Astrocyte (in vitro differentiated cells and primary cell): ENCODE measurements at regions not wholly inside any gene's neighbourhood (a gene's known extent, or its start where the extent isn't known, plus 50 kb on each side); places are given as distances from the start of the nearest gene placed in this dataset.

ENCODE experiments used
- DNase-seq: peaks from one replicate; pipeline ENCODE4 v3.0.0-alpha.2; 2010; ENCODE audit warnings: low read depth
- FAIRE-seq: peaks from 2 replicates; lab custom pipeline; 2011; peaks lifted over from hg19 to GRCh38; lab: Jason Lieb, UNC
- H2AFZ ChIP-seq: 2 replicates; pipeline ENCODE4 v1.6.0; 2012; ENCODE audit warnings: low read depth, low read length, inconsistent platforms
- H3K27ac ChIP-seq: 2 replicates; pipeline ENCODE4 v1.5.1; 2011; ENCODE audit warnings: low read depth, low read length, inconsistent platforms
- H3K27me3 ChIP-seq: 2 replicates; pipeline ENCODE4 v1.6.0; 2011; ENCODE audit warnings: low read length, inconsistent platforms; ENCODE audit not compliant: insufficient read depth
- H3K36me3 ChIP-seq: 2 replicates; pipeline ENCODE4 v1.5.1; 2011; ENCODE audit warnings: low read length, inconsistent platforms; ENCODE audit not compliant: insufficient read depth
- H3K4me1 ChIP-seq: 2 replicates; pipeline ENCODE4 v1.5.1; 2011; ENCODE audit warnings: low read length, inconsistent platforms; ENCODE audit not compliant: insufficient read depth
- H3K4me2 ChIP-seq: 2 replicates; pipeline ENCODE4 v1.6.0; 2012; ENCODE audit warnings: low read length, inconsistent platforms
- H3K4me3 ChIP-seq: 2 replicates; pipeline ENCODE4 v1.5.1; 2011; ENCODE audit warnings: low read depth, mild to moderate bottlenecking, low read length, inconsistent platforms; ENCODE audit not compliant: insufficient read depth
- H3K79me2 ChIP-seq: 2 replicates; pipeline ENCODE4 v1.6.0; 2012; ENCODE audit warnings: mild to moderate bottlenecking, low read length, inconsistent platforms; ENCODE audit not compliant: insufficient read depth
- H3K9ac ChIP-seq: 2 replicates; pipeline ENCODE4 v1.6.0; 2012; ENCODE audit warnings: mild to moderate bottlenecking, low read length, inconsistent platforms
- H3K9me3 ChIP-seq: 2 replicates; pipeline ENCODE4 v1.5.1; 2012; ENCODE audit warnings: low read depth, mild to moderate bottlenecking, low read length, inconsistent platforms; ENCODE audit not compliant: insufficient read depth
- H4K20me1 ChIP-seq: 2 replicates; pipeline ENCODE4 v1.6.0; 2012; ENCODE audit warnings: low read length, inconsistent platforms; ENCODE audit not compliant: insufficient read depth
- H3K27ac Mint-ChIP-seq: one replicate; pipeline ENCODE4 v1.8.0; 2021; ENCODE audit warnings: mild to moderate bottlenecking, mixed read lengths; ENCODE audit not compliant: unreplicated experiment
- H3K27me3 Mint-ChIP-seq: one replicate; pipeline ENCODE4 v1.8.0; 2021; ENCODE audit warnings: low read depth, mixed read lengths; ENCODE audit not compliant: unreplicated experiment
- H3K36me3 Mint-ChIP-seq: one replicate; pipeline ENCODE4 v1.8.0; 2021; ENCODE audit warnings: low read depth, mixed read lengths; ENCODE audit not compliant: unreplicated experiment
- H3K4me1 Mint-ChIP-seq: one replicate; pipeline ENCODE4 v1.8.0; 2021; ENCODE audit warnings: low read depth, mixed read lengths; ENCODE audit not compliant: unreplicated experiment
- H3K4me3 Mint-ChIP-seq: one replicate; pipeline ENCODE4 v1.8.0; 2021; ENCODE audit warnings: mild to moderate bottlenecking, moderate library complexity, mixed read lengths; ENCODE audit not compliant: unreplicated experiment
- H3K9me3 Mint-ChIP-seq: one replicate; pipeline ENCODE4 v1.8.0; 2021; ENCODE audit warnings: mild to moderate bottlenecking, mixed read lengths; ENCODE audit not compliant: unreplicated experiment
- EZH2 ChIP-seq: IDR thresholded peaks from 2 replicates; pipeline ENCODE4 v1.6.1; 2012; ENCODE audit warnings: mild to moderate bottlenecking, low read length, inconsistent platforms; ENCODE audit not compliant: insufficient read depth
- TF ChIP-seq, protein P1 (sequence below): IDR thresholded peaks from 2 replicates; pipeline ENCODE4 v1.5.1; 2011; ENCODE audit warnings: low read depth, mild to moderate bottlenecking, inconsistent platforms, low read length, moderate library complexity; ENCODE audit not compliant: insufficient read depth

DNA sequence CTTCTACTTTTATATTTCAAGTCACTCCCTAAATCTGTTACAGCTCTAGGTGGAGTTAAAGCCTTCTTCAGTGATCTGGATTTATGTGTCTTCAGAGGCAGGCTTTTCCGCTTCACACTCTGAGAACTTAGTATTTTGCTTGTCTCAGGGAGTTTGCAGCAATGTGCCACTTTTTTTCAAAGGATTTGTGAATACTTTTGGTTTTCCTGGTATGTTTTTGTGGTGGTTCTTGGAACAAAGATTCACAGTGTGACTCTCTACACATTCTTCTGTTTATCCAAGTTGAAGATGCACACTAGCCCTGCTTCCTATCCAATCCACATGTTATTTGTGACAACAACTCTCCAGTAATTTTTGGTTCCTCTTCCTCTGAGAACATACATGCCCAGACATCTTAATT, 1253.7 kb downstream of the TECRL start:
- H3K27ac Mint-ChIP-seq = peak overlapping the region; percentile 78
- TF ChIP-seq, protein P1, sequence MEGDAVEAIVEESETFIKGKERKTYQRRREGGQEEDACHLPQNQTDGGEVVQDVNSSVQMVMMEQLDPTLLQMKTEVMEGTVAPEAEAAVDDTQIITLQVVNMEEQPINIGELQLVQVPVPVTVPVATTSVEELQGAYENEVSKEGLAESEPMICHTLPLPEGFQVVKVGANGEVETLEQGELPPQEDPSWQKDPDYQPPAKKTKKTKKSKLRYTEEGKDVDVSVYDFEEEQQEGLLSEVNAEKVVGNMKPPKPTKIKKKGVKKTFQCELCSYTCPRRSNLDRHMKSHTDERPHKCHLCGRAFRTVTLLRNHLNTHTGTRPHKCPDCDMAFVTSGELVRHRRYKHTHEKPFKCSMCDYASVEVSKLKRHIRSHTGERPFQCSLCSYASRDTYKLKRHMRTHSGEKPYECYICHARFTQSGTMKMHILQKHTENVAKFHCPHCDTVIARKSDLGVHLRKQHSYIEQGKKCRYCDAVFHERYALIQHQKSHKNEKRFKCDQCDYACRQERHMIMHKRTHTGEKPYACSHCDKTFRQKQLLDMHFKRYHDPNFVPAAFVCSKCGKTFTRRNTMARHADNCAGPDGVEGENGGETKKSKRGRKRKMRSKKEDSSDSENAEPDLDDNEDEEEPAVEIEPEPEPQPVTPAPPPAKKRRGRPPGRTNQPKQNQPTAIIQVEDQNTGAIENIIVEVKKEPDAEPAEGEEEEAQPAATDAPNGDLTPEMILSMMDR = no peak
- no peak for TF ChIP-seq EZH2

DNA sequence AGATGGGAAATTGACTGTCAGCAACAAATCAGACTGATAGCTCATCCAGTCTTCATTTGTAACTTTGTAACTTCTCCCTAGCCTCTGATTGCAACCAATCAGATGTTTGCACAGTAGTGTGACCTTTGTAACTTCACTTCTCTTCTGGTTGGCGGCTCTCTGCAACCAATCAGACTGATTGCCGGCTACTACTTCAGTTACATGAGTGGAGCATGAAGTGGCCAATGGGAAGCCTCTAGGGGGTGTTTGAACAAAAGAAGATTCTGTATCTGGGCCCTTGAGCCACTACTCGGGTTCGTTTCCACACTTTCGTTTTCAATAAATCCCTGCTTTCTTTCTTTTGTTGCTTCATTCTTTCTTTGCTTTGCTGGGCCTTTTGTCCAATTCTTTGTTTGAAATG, 1285.8 kb downstream of the TECRL start:
- no peak overlapping the region for H2AFZ ChIP-seq
- H3K4me1 Mint-ChIP-seq = no peaks in the 10 kb centered on the region
- FAIRE-seq = no peak

More for the DNA sequence above, 1253.7 kb downstream of the TECRL start:
- no peaks in the 10 kb centered on the region for H3K4me1 ChIP-seq
- no peaks in the 10 kb centered on the region for H3K79me2 ChIP-seq
- peaks cover 6% of the 10 kb centered on the region for H3K9me3 ChIP-seq
- H3K4me3 ChIP-seq = no peak overlapping the region
- Mint-ChIP-seq H3K4me3 (no peak overlapping the region), H3K36me3 (peaks cover 2% of the 10 kb centered on the region), H3K9me3 (peaks cover 3% of the 10 kb centered on the region), H3K27me3 (no peaks in the 10 kb centered on the region), H3K4me1 (peaks cover 16% of the 10 kb centered on the region)
- no peak for FAIRE-seq
- no peak overlapping the region for H3K27ac ChIP-seq
- no peak overlapping the region for H3K4me2 ChIP-seq
- H3K9ac ChIP-seq = no peak overlapping the region
- no peaks in the 10 kb centered on the region for H3K36me3 ChIP-seq
- H2AFZ ChIP-seq = no peak overlapping the region
- no peaks in the 10 kb centered on the region for H4K20me1 ChIP-seq
- DNase-seq = peak; percentile 0
- H3K27me3 ChIP-seq = no peaks in the 10 kb centered on the region

DNA sequence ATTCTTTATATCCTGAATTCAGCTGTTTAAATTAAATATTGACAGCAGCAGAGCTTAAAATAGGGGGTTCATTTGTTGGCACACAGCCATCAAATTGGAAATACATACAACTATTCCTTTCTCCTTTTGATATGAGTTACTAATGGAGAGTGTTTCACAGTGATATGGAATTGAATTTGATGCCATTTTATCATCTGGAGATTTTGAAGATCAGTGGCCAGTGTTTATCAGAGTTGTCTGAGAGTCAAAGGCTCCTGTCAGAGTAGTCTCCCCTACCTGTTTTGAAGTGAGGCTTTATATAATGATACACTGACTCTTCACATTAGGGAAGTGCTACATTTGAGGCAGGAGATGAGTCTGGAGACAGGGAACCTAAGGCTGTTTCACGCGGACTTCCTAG, 1286.3 kb downstream of the TECRL start:
- H3K4me2 ChIP-seq = no peak overlapping the region
- Mint-ChIP-seq H3K4me1 (no peaks in the 10 kb centered on the region), H3K27ac (no peak overlapping the region), H3K36me3 (no peaks in the 10 kb centered on the region), H3K4me3 (no peak overlapping the region), H3K27me3 (no peaks in the 10 kb centered on the region), H3K9me3 (peaks cover 1% of the 10 kb centered on the region)
- no peaks in the 10 kb centered on the region for H3K4me1 ChIP-seq
- no peak for FAIRE-seq
- no peak overlapping the region for H2AFZ ChIP-seq
- no peaks in the 10 kb centered on the region for H3K36me3 ChIP-seq
- no peak for TF ChIP-seq EZH2
- TF ChIP-seq, protein P1 = no peak
- no peak overlapping the region for H3K4me3 ChIP-seq
- H3K9me3 ChIP-seq = no peaks in the 10 kb centered on the region
- DNase-seq = no peak
- no peak overlapping the region for H3K9ac ChIP-seq
- no peaks in the 10 kb centered on the region for H3K27me3 ChIP-seq
- H3K79me2 ChIP-seq = no peaks in the 10 kb centered on the region
- H4K20me1 ChIP-seq = no peaks in the 10 kb centered on the region
- H3K27ac ChIP-seq = no peak overlapping the region

More for the DNA sequence above, 1285.8 kb downstream of the TECRL start:
- Histone ChIP-seq H3K36me3 (no peaks in the 10 kb centered on the region), H3K4me1 (no peaks in the 10 kb centered on the region), H3K4me3 (no peak overlapping the region), H3K4me2 (no peak overlapping the region), H3K9ac (no peak overlapping the region), H4K20me1 (no peaks in the 10 kb centered on the region), H3K79me2 (no peaks in the 10 kb centered on the region), H3K27ac (no peak overlapping the region), H3K9me3 (no peaks in the 10 kb centered on the region), H3K27me3 (no peaks in the 10 kb centered on the region)
- TF ChIP-seq, protein P1 = no peak
- no peak for TF ChIP-seq EZH2
- no peaks in the 10 kb centered on the region for H3K27me3 Mint-ChIP-seq
- peaks cover 1% of the 10 kb centered on the region for H3K9me3 Mint-ChIP-seq
- H3K36me3 Mint-ChIP-seq = no peaks in the 10 kb centered on the region
- no peak for DNase-seq
- no peak overlapping the region for H3K27ac Mint-ChIP-seq
- H3K4me3 Mint-ChIP-seq = no peak overlapping the region
